Ishikawa (cell line): ENCODE measurements at regions not wholly inside any gene's neighbourhood (a gene's known extent, or its start where the extent isn't known, plus 50 kb on each side); places are given as distances from the start of the nearest gene placed in this dataset.

Source experiments
- CEBPB ChIP-seq: IDR thresholded peaks from 2 replicates; pipeline ENCODE4 v1.6.1; 2012
- CREB1 ChIP-seq: IDR thresholded peaks from 2 replicates; pipeline ENCODE4 v1.6.1; 2012; ENCODE audit warnings: low read depth
- EGR1 ChIP-seq: IDR thresholded peaks from 2 replicates; pipeline ENCODE4 v1.6.1; 2012
- EP300 ChIP-seq: IDR thresholded peaks from 2 replicates; pipeline ENCODE4 v1.6.1; 2012; ENCODE audit warnings: borderline replicate concordance
- FOXM1 ChIP-seq: IDR thresholded peaks from 2 replicates; pipeline ENCODE4 v1.6.1; 2012; ENCODE audit warnings: low read depth, borderline replicate concordance
- MAX ChIP-seq: IDR thresholded peaks from 2 replicates; pipeline ENCODE4 v1.6.1; 2012
- NFIC ChIP-seq: IDR thresholded peaks from 2 replicates; pipeline ENCODE4 v1.6.1; 2012
- RAD21 ChIP-seq: IDR thresholded peaks from 2 replicates; pipeline ENCODE4 v1.6.1; 2012; ENCODE audit warnings: low read depth
- TAF1 ChIP-seq: IDR thresholded peaks from 2 replicates; pipeline ENCODE4 v1.6.1; 2012; ENCODE audit warnings: low read depth, mild to moderate bottlenecking
- TCF12 ChIP-seq: IDR thresholded peaks from 2 replicates; pipeline ENCODE4 v1.6.1; 2012; ENCODE audit warnings: low read depth
- TEAD4 ChIP-seq: IDR thresholded peaks from 2 replicates; pipeline ENCODE4 v1.6.1; 2012
- YY1 ChIP-seq: IDR thresholded peaks from 2 replicates; pipeline ENCODE4 v1.6.1; 2012; ENCODE audit warnings: low read depth
- ZBTB7A ChIP-seq: IDR thresholded peaks from 2 replicates; pipeline ENCODE4 v1.6.1; 2012; ENCODE audit warnings: low read depth
- TF ChIP-seq, protein P1 (sequence below): IDR thresholded peaks from 2 replicates; pipeline ENCODE4 v1.6.1; 2012
- TF ChIP-seq, protein P2 (sequence below): IDR thresholded peaks from 2 replicates; pipeline ENCODE4 v1.6.1; 2012; ENCODE audit warnings: low read depth, mild to moderate bottlenecking

DNA sequence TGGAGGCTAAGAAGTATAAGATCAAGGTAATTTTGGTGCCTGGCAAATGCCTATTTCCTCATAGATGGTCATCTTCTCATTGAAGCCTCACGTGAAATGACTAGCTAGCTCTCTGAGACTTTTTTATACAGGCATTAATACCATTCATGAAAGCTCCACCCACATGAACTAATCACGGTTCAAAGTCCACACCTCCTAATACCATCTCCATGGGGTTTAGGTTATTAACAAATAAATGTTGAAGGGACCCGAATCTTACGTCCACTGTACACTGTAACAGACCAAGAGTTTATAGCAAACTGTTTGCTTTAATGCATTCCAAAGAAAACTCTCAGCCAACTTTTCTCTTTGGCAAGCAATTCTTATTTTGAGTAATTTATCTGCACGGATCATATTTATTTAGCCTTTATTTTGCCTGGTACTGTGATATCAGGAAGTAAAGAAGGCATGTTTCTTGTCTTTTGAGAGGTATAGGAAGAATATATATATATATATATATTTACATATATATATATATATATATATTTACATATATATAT, 296.1 kb upstream of the LRRC7 start:
- TF ChIP-seq YY1 (no peak), NFIC (no peak), RAD21 (no peak), TCF12 (no peak), MAX (no peak), CREB1 (no peak), TEAD4 (no peak), ZBTB7A (no peak), CEBPB (no peak)
- TF ChIP-seq, protein P1, sequence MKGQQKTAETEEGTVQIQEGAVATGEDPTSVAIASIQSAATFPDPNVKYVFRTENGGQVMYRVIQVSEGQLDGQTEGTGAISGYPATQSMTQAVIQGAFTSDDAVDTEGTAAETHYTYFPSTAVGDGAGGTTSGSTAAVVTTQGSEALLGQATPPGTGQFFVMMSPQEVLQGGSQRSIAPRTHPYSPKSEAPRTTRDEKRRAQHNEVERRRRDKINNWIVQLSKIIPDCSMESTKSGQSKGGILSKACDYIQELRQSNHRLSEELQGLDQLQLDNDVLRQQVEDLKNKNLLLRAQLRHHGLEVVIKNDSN = no peak

DNA sequence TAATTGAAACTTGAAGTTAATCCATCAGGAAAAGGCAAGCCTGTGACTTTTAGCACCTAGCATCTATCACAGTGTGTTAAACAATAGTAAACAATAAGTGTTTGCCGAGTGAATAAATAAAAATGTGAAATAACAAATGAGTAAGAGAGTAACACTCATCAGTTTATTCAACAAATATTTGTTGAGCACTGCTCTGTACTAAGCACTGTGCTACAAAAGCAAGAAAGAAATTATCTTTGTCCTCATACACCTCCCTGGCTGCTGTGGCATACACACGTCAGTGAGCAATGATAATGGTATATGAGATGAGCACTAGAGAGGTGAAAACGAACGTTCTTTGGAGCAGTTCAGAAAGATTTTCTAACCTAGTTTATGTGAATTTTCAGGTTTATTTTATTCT, 295.0 kb upstream of the LRRC7 start:
- TF ChIP-seq TEAD4 (no peak), ZBTB7A (no peak), TAF1 (no peak), FOXM1 (no peak)

DNA sequence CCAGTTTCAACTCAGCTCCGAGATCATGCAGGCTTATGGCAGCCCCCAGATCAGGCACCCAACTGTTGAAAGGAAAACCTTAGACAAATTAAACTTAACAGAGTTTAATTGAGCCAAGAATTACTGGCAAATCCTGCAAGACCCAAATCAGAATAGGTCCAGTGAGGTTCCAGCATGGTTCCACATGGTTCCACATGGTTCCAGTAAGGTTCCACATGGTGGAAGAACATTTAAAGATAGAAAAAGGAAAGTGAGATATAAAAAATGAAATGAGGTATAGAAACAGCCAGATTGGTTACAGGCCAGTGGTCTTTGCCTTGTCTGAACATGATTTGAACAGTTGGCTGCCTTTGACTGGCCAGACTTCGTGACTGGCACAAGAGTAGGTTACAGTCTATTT, 288.8 kb upstream of the LRRC7 start:
- TF ChIP-seq CREB1 = no peak

GRCh38 chr1:69283516-69283915, 284.2 kb upstream of the LRRC7 start:
- no peak for TF ChIP-seq ZBTB7A
- no peak for TF ChIP-seq EGR1
- TF ChIP-seq CEBPB = no peak
- TF ChIP-seq NFIC = no peak
- no peak for TF ChIP-seq TCF12
- no peak for TF ChIP-seq EP300
- no peak for TF ChIP-seq TAF1

GRCh38 chr1:69284508-69284907, 283.2 kb upstream of the LRRC7 start:
- TF ChIP-seq, protein P2, sequence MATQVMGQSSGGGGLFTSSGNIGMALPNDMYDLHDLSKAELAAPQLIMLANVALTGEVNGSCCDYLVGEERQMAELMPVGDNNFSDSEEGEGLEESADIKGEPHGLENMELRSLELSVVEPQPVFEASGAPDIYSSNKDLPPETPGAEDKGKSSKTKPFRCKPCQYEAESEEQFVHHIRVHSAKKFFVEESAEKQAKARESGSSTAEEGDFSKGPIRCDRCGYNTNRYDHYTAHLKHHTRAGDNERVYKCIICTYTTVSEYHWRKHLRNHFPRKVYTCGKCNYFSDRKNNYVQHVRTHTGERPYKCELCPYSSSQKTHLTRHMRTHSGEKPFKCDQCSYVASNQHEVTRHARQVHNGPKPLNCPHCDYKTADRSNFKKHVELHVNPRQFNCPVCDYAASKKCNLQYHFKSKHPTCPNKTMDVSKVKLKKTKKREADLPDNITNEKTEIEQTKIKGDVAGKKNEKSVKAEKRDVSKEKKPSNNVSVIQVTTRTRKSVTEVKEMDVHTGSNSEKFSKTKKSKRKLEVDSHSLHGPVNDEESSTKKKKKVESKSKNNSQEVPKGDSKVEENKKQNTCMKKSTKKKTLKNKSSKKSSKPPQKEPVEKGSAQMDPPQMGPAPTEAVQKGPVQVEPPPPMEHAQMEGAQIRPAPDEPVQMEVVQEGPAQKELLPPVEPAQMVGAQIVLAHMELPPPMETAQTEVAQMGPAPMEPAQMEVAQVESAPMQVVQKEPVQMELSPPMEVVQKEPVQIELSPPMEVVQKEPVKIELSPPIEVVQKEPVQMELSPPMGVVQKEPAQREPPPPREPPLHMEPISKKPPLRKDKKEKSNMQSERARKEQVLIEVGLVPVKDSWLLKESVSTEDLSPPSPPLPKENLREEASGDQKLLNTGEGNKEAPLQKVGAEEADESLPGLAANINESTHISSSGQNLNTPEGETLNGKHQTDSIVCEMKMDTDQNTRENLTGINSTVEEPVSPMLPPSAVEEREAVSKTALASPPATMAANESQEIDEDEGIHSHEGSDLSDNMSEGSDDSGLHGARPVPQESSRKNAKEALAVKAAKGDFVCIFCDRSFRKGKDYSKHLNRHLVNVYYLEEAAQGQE = no peak
- no peak for TF ChIP-seq FOXM1
- TF ChIP-seq TCF12 = no peak

- TF ChIP-seq EP300 = no peak
- TF ChIP-seq, protein P1 = no peak
- TF ChIP-seq ZBTB7A = no peak
- no peak for TF ChIP-seq TEAD4
Observed at GRCh38 chr1:69288416-69288815, 279.3 kb upstream of the LRRC7 start.

DNA sequence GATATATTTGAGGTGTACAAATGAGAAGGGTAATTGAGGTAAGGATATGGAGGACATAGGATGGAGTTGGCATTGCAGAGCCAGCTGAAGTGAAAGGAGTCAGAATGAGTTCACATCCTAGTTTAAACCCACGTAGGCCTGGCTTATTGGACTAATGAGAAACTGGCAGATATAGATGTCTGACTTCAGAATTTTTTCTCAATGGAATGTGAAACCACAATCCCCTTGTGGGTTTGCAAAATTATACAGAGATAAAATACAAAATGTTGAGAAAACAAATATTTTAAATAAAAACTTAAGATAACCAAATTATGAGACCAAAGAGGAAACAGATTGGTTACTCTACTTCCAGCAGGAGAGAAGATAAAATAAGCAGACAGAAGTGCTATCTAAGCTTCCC, 277.4 kb upstream of the LRRC7 start:
- no peak for TF ChIP-seq NFIC
- TF ChIP-seq TAF1 = no peak
- TF ChIP-seq TCF12 = no peak
- no peak for TF ChIP-seq EGR1
- TF ChIP-seq, protein P2 = no peak
- no peak for TF ChIP-seq EP300
- no peak for TF ChIP-seq FOXM1
- TF ChIP-seq, protein P1 = no peak
- TF ChIP-seq CEBPB = no peak
- TF ChIP-seq MAX = no peak
- no peak for TF ChIP-seq CREB1
- no peak for TF ChIP-seq ZBTB7A
- no peak for TF ChIP-seq TEAD4
- no peak for TF ChIP-seq RAD21
- no peak for TF ChIP-seq YY1
